ENCODE measurements at regions not wholly inside any gene's neighbourhood (a gene's known extent, or its start where the extent isn't known, plus 50 kb on each side); places are given as distances from the start of the nearest gene placed in this dataset.
"Not testable (repeated sequence)": the region's sequence is repeated elsewhere in the genome, so short reads cannot be mapped to it uniquely, and the experiment has no call there.

DNA sequence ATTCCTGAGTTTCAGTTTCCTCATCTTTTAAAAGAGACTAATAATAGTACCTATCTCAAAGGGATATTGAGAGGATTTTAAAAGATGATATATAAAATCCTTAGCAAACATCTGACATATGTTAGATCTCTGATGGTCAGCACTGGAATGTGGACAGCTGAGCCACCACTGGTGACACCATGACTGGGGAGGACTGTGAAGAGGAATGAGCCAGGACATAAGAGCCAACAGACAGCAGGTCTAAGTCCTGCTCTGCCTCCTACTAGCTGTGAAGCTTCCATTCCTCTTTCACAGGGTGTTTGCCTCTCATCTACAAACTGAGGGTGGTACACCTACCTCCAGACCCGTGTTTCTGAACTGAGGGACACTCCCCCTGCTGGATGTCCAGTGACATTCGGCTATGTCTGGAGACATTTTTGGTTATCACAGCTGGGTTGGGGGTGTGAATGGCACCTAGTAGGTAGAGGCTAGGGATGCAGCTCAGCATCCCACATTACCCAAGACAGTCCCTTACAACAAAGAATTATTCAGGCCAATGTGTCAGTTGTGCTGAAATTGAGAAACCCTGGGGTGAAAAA, 109.1 kb upstream of the OLIG2 start:
- H3K9ac ChIP-seq (ENCODE audit: insufficient read length), result no peak overlapping the region
- H3K36me3 ChIP-seq (ENCODE audit: insufficient read depth, low read length), result no peaks in the 10 kb centered on the region
- no peak for DNase-seq (ENCODE audit: low read depth, low spot score)
- H3K27ac ChIP-seq, result no peak overlapping the region
- TF ChIP-seq POLR2AphosphoS5 (IDR thresholded peaks at IDR 0.05; ENCODE audit: borderline replicate concordance, low read depth, low read length), result no peak
- TF ChIP-seq EZH2 (IDR thresholded peaks at IDR 0.05), result no peak
- no peak for TF ChIP-seq FOXP2 (optimal IDR thresholded peaks at IDR 0.05; ENCODE audit: control extremely low read depth, extremely low read length, insufficient read depth)
- H3K9me3 ChIP-seq (ENCODE audit: low read depth, low read length), result no peaks in the 10 kb centered on the region
- no peak overlapping the region for H3K4me3 ChIP-seq

DNA sequence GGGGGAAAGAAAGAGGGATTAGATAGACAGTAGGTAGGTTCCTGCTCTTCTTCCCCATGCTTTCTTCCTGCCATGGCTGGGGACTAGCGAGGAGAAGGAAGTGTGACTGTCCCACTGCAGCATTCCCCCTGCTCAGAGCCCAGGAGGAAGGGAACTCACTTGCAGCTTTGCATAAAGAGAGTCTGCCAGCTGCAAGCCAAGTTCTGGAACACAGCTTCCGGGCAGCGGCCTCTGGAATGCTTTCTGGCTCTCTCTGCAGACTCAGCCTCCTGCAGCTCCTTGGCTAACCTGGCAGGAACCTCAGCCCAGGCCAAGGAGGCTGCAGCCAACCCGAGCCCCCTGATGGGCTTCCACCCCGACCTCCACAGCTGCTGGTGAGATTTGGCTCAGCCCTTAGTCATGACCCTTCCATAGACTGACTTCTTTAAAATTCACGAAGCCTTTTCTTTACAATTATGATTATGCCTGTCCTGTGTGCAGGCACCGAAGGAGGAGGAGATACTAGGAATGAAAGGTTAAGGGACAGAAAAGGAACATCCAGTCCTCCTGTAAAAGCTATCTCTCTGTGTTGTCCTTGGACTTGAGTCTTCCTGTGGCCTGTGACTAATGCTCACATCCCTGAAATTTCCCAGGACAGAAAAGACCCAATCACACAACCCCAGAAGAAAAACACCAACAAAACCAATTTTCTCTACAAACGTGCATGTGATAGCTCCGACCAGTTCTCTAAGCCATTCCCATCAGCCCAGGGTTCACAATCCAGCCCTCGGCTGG, 108.2 kb upstream of the OLIG2 start:
- H3K9ac ChIP-seq (ENCODE audit: insufficient read length), result no peak overlapping the region
- no peak overlapping the region for H3K27ac ChIP-seq
- no peaks in the 10 kb centered on the region for H3K36me3 ChIP-seq (ENCODE audit: insufficient read depth, low read length)
- no peak for DNase-seq (ENCODE audit: low read depth, low spot score)
- H3K9me3 ChIP-seq (ENCODE audit: low read depth, low read length), result no peaks in the 10 kb centered on the region
- no peak for TF ChIP-seq EZH2 (IDR thresholded peaks at IDR 0.05)
- H3K4me3 ChIP-seq, result no peak overlapping the region

DNA sequence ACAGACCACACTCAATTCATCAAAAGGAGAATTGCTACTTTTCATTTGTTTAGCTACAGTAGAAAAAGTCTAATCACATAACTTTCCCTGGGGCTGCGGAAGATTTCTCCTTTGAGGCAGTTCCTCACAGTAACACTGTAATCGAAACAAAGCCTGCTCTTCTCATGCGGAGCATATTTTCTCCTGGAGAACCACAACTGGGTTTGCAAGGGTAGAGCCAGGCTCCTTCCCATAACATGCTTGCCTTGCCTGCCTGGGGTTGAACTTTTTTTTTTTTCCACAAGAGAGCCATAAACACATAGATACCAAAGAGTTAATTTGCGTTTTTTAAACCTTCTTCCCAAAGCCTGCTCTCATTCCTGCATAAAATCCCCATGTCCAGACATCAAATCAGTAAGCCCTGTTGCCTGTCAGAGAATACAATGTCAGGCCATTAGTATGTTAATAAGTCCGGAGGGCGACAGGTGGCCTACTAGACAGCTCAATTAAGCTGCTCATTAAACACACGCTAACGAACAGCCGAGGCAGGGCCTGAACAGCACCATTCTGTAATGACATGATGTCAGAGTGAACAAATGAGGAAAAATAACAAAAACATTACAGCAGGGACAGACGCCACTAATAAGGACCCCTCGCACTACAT, 107.1 kb upstream of the OLIG2 start:
- H3K36me3 ChIP-seq (ENCODE audit: insufficient read depth, low read length), result no peaks in the 10 kb centered on the region
- TF ChIP-seq POLR2AphosphoS5 (IDR thresholded peaks at IDR 0.05; ENCODE audit: borderline replicate concordance, low read depth, low read length) (no peak), FOXP2 (optimal IDR thresholded peaks at IDR 0.05; ENCODE audit: control extremely low read depth, extremely low read length, insufficient read depth) (no peak), EZH2 (IDR thresholded peaks at IDR 0.05) (no peak)
- H3K27ac ChIP-seq, result no peak overlapping the region
- no peak for DNase-seq (ENCODE audit: low read depth, low spot score)
- no peak overlapping the region for H3K4me3 ChIP-seq
- H3K9me3 ChIP-seq (ENCODE audit: low read depth, low read length), result no peaks in the 10 kb centered on the region
- no peak overlapping the region for H3K9ac ChIP-seq (ENCODE audit: insufficient read length)

DNA sequence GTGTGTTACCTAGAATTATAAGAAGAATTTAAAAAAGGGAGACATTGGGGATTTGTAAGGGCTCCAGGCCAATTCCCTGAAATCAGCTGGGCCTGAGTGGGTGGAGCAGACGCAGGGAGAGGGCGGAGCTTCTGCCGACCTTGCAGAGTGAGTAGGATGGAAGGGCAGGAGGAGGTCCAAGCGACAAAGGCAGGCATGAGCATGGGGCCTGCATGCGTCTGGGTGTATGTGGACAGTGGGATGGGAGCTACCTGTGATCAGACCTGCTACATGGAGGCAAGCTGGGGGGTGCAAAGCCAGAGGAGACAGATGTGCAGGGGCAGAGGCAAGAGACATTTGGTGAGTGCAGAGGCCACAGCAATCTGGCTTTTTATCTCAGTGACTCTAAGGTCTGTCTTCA, 105.3 kb upstream of the OLIG2 start:
- TF ChIP-seq EZH2 (IDR thresholded peaks at IDR 0.05) (no peak), FOXP2 (optimal IDR thresholded peaks at IDR 0.05; ENCODE audit: control extremely low read depth, extremely low read length, insufficient read depth) (no peak), POLR2AphosphoS5 (IDR thresholded peaks at IDR 0.05; ENCODE audit: borderline replicate concordance, low read depth, low read length) (no peak)
- H3K36me3 ChIP-seq (ENCODE audit: insufficient read depth, low read length), result no peaks in the 10 kb centered on the region
- no peak for DNase-seq (ENCODE audit: low read depth, low spot score)
- no peak overlapping the region for H3K27ac ChIP-seq
- H3K4me3 ChIP-seq, result no peak overlapping the region
- peaks cover 4% of the 10 kb centered on the region; the same call in 1 of the 2 replicates for H3K9me3 ChIP-seq (ENCODE audit: low read depth, low read length)
- no peak overlapping the region for H3K9ac ChIP-seq (ENCODE audit: insufficient read length)

DNA sequence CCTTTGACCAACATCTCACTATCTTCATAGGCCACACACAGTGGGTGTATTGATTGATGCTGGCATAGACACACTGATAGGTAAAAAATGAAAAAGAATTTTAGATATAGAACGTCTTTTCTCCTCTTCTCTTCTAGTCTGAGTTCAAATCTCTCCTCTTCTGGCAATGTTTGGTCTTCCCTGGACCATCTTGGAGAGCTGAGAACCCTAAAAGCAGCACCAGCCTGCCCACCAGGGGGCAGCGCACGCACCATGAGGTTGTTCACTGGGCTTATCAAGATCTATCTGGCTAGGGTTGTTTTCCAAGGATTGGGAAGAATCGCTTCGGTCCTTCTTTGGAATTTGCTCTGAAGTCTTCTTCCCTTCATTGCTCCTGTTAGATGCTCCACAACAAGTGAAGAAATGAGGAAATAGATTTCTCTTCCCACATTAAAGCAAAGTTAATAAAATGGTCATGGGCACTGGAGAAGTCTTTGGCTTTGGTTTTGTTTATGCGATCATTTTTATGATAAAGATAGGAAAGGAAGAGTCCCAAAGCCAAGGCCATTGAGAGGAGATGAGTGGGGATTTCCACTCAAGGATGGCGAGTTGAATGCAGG, 104.0 kb upstream of the OLIG2 start:
- DNase-seq (ENCODE audit: low read depth, low spot score), result no peak
- H3K4me3 ChIP-seq, result no peak overlapping the region

DNA sequence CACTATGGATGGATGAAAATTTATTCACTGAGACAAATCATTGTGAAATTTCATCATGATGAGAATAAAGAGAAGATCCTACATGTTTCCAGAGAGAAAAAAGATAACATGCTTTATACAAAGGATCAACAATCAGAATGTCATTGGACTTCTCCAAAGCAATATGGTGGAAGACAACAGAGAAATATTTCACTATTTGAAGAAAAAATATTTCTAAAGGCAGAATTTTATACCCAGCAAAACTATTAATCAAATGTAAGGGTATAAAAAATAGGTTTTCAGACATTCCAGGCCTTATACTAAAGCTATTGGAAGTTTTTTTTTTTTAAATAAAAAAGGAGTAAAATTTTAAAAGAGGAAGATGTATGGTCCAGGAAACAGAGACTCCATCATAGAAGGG, 100.6 kb upstream of the OLIG2 start:
- Histone ChIP-seq H3K9ac (ENCODE audit: insufficient read length) (no peak overlapping the region), H3K27ac (no peak overlapping the region), H3K9me3 (ENCODE audit: low read depth, low read length) (peaks cover 4% of the 10 kb centered on the region; the same call in 1 of the 2 replicates), H3K36me3 (ENCODE audit: insufficient read depth, low read length) (no peaks in the 10 kb centered on the region), H3K4me3 (no peak overlapping the region)
- no peak for TF ChIP-seq EZH2 (IDR thresholded peaks at IDR 0.05)
- no peak for TF ChIP-seq POLR2AphosphoS5 (IDR thresholded peaks at IDR 0.05; ENCODE audit: borderline replicate concordance, low read depth, low read length)
- no peak for TF ChIP-seq FOXP2 (optimal IDR thresholded peaks at IDR 0.05; ENCODE audit: control extremely low read depth, extremely low read length, insufficient read depth)
- DNase-seq (ENCODE audit: low read depth, low spot score), result no peak

More for the DNA sequence above, 104.0 kb upstream of the OLIG2 start:
- no peak overlapping the region for H3K27ac ChIP-seq
- H3K9me3 ChIP-seq (ENCODE audit: low read depth, low read length), result peaks cover 4% of the 10 kb centered on the region; the same call in 1 of the 2 replicates
- TF ChIP-seq FOXP2 (optimal IDR thresholded peaks at IDR 0.05; ENCODE audit: control extremely low read depth, extremely low read length, insufficient read depth) (no peak), EZH2 (IDR thresholded peaks at IDR 0.05) (no peak), POLR2AphosphoS5 (IDR thresholded peaks at IDR 0.05; ENCODE audit: borderline replicate concordance, low read depth, low read length) (no peak)
- no peaks in the 10 kb centered on the region for H3K36me3 ChIP-seq (ENCODE audit: insufficient read depth, low read length)
- H3K9ac ChIP-seq (ENCODE audit: insufficient read length), result no peak overlapping the region

DNA sequence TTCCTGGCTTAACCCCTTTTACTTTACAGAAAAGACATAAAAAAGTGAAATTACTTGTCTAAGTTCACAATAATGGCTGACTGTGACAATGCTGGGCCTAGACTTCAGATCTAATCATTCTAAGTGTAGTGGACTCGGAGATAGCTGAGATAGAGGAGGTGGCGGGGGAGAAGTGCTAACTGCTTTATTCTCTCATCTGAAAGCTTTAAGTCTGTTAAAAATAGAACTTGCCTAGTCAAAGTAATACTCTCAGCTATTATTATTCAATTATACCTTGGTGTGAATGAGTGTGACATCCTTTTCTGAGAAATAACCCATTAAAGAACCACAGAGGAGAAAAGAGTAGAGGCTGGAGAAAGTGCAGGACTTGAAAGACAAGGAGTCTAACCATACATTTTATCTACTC, 96.1 kb upstream of the OLIG2 start:
- H3K27ac ChIP-seq, result no peak overlapping the region
- no peak for TF ChIP-seq FOXP2 (optimal IDR thresholded peaks at IDR 0.05; ENCODE audit: control extremely low read depth, extremely low read length, insufficient read depth)
- no peak for TF ChIP-seq EZH2 (IDR thresholded peaks at IDR 0.05)
- no peak for TF ChIP-seq POLR2AphosphoS5 (IDR thresholded peaks at IDR 0.05; ENCODE audit: borderline replicate concordance, low read depth, low read length)
- peaks cover 4% of the 10 kb centered on the region; the same call in 1 of the 2 replicates for H3K9me3 ChIP-seq (ENCODE audit: low read depth, low read length)
- no peak for DNase-seq (ENCODE audit: low read depth, low spot score)
- H3K9ac ChIP-seq (ENCODE audit: insufficient read length), result no peak overlapping the region
- H3K36me3 ChIP-seq (ENCODE audit: insufficient read depth, low read length), result no peaks in the 10 kb centered on the region
- no peak overlapping the region for H3K4me3 ChIP-seq

DNA sequence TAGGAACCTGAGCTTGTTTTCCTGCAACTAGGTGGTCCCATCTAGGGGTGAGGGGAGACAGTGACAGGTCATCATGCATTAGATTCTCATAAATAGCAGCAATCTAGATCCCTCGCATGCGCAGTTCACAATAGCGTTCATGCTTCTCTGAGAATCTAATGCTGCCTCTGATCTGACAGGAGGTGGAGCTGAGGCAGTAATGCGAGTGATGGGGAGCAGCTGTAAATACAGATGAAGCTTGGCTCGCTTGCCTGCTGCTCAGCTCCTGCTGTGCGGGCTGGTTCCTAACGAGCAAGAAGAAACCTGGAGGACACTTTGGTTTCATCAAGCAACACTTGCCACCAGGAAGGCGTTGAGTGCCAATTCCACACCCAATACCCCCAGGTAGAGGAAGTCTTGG, 95.1 kb upstream of the OLIG2 start:
- no peak overlapping the region for H3K27ac ChIP-seq
- H3K9me3 ChIP-seq (ENCODE audit: low read depth, low read length), result no peaks in the 10 kb centered on the region
- H3K36me3 ChIP-seq (ENCODE audit: insufficient read depth, low read length), result no peaks in the 10 kb centered on the region
- no peak overlapping the region for H3K4me3 ChIP-seq
- H3K9ac ChIP-seq (ENCODE audit: insufficient read length), result no peak overlapping the region
- TF ChIP-seq FOXP2 (optimal IDR thresholded peaks at IDR 0.05; ENCODE audit: control extremely low read depth, extremely low read length, insufficient read depth) (no peak), POLR2AphosphoS5 (IDR thresholded peaks at IDR 0.05; ENCODE audit: borderline replicate concordance, low read depth, low read length) (no peak), EZH2 (IDR thresholded peaks at IDR 0.05) (no peak)
- no peak for DNase-seq (ENCODE audit: low read depth, low spot score)

DNA sequence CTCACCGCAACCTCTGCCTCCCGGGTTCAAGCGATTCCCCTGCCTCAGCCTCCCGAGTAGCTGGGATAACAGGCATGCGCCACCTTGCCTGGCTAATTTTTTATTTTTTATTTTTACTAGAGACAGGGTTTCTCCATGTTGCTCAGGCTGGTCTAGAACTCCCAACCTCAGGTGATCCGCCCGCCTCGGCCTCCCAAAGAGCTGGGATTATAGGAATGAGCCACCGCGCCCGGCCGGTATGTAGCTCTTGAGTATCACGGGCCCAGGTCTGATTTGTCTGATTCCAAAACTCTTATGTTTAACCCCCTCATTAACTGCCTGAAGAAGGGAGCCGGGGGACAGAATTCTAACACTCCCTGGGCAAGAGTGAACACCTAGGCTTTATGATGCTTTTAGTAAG, 91.7 kb upstream of the OLIG2 start:
- not testable (repeated sequence) for H3K9ac ChIP-seq (ENCODE audit: insufficient read length); H3K4me3 ChIP-seq; DNase-seq (ENCODE audit: low read depth, low spot score); H3K27ac ChIP-seq; H3K36me3 ChIP-seq (ENCODE audit: insufficient read depth, low read length); H3K9me3 ChIP-seq (ENCODE audit: low read depth, low read length)

Measured in SK-N-MC (cell line).